ENCODE measurements at regions not wholly inside any gene's neighbourhood (a gene's known extent, or its start where the extent isn't known, plus 50 kb on each side); places are given as distances from the start of the nearest gene placed in this dataset.
"Not testable (repeated sequence)": the region's sequence is repeated elsewhere in the genome, so short reads cannot be mapped to it uniquely, and the experiment has no call there.

- DNase-seq (ENCODE audit: low read depth), result no peak
Measured at GRCh38 chr7:68622500-68622899, 975.8 kb upstream of the AUTS2 start.

- no peak for DNase-seq (ENCODE audit: low read depth)
Measured at GRCh38 chr7:68623030-68623429, 975.2 kb upstream of the AUTS2 start.

GRCh38 chr7:68627247-68627864 is 970.9 kb upstream of the AUTS2 start:
- no peak for DNase-seq (ENCODE audit: low read depth)

GRCh38 chr7:68630914-68631313 is 967.4 kb upstream of the AUTS2 start:
- not testable (repeated sequence) for DNase-seq (ENCODE audit: low read depth)

GRCh38 chr7:68640103-68640502 is 958.2 kb upstream of the AUTS2 start:
- DNase-seq (ENCODE audit: low read depth), result no peak

- DNase-seq (ENCODE audit: low read depth), result no peak
Measured at GRCh38 chr7:68642727-68643126, 955.5 kb upstream of the AUTS2 start.

GRCh38 chr7:68663392-68663791 is 934.9 kb upstream of the AUTS2 start:
- DNase-seq (ENCODE audit: low read depth), result no peak

- no peak for DNase-seq (ENCODE audit: low read depth)
Measured at GRCh38 chr7:68671046-68671445, 927.2 kb upstream of the AUTS2 start.

GRCh38 chr7:68671671-68672070 is 926.6 kb upstream of the AUTS2 start:
- DNase-seq (ENCODE audit: low read depth), result no peak

GRCh38 chr7:68674826-68675225 is 923.4 kb upstream of the AUTS2 start:
- DNase-seq (ENCODE audit: low read depth), result no peak

- DNase-seq (ENCODE audit: low read depth), result no peak
Measured at GRCh38 chr7:68676813-68677535, 921.3 kb upstream of the AUTS2 start.

GRCh38 chr7:68678196-68678595 is 920.1 kb upstream of the AUTS2 start:
- no peak for DNase-seq (ENCODE audit: low read depth)

- DNase-seq (ENCODE audit: low read depth), result no peak
Measured at GRCh38 chr7:68679459-68680234, 918.6 kb upstream of the AUTS2 start.

GRCh38 chr7:68680235-68680872 is 917.9 kb upstream of the AUTS2 start:
- no peak for DNase-seq (ENCODE audit: low read depth)

GRCh38 chr7:68682910-68683309 is 915.4 kb upstream of the AUTS2 start:
- no peak for DNase-seq (ENCODE audit: low read depth)

- DNase-seq (ENCODE audit: low read depth), result peak; percentile 74
Measured at GRCh38 chr7:68684246-68684839, 913.9 kb upstream of the AUTS2 start.

- no peak for DNase-seq (ENCODE audit: low read depth)
Measured at GRCh38 chr7:68684996-68685395, 913.3 kb upstream of the AUTS2 start.

- no peak for DNase-seq (ENCODE audit: low read depth)
Measured at GRCh38 chr7:68688416-68689086, 909.7 kb upstream of the AUTS2 start.

GRCh38 chr7:68689087-68689433 is 909.2 kb upstream of the AUTS2 start:
- DNase-seq (ENCODE audit: low read depth), result peak; percentile 61

- peak; percentile 79 for DNase-seq (ENCODE audit: low read depth)
Measured at GRCh38 chr7:68691261-68692216, 906.7 kb upstream of the AUTS2 start.
